Neutrophil (primary cell): ENCODE measurements at regions not wholly inside any gene's neighbourhood (a gene's known extent, or its start where the extent isn't known, plus 50 kb on each side); places are given as distances from the start of the nearest gene placed in this dataset.
"Not testable (repeated sequence)": the region's sequence is repeated elsewhere in the genome, so short reads cannot be mapped to it uniquely, and the experiment has no call there.

Experiments
- H3K27ac ChIP-seq: fragments of 200-600 bp; sonication (generic); 2 replicates; pipeline ENCODE4 v1.5.1; 2016; ENCODE audit warnings: mild to moderate bottlenecking, moderate library complexity
- H3K27me3 ChIP-seq: fragments of 200-600 bp; sonication (generic); 2 replicates; pipeline ENCODE4 v1.6.0; 2016; ENCODE audit warnings: mild to moderate bottlenecking
- H3K36me3 ChIP-seq: fragments of 200-600 bp; sonication (generic); 2 replicates; pipeline ENCODE4 v1.5.1; 2017
- H3K4me1 ChIP-seq, 2 experiments: fragments of 200-600 bp in 1 of 2; sonication (generic) in 1 of 2; 1 replicate in 1 of 2; 2 replicates in 1 of 2; pipeline versions ENCODE4 v1.5.1 to v1.6.1; 2013 to 2016; ENCODE audit warnings: low read depth in 1 of 2, low read length in 1 of 2, mild to moderate bottlenecking in 1 of 2, moderate library complexity in 1 of 2; ENCODE audit not compliant: control insufficient read depth in 1 of 2, insufficient read depth in 1 of 2
- H3K4me3 ChIP-seq, 2 experiments: fragments of 200-600 bp in 1 of 2; sonication (generic) in 1 of 2; 1 replicate in 1 of 2; 2 replicates in 1 of 2; pipeline ENCODE4 v1.5.1; 2013 to 2016; ENCODE audit warnings: low read depth in 1 of 2, low read length in 1 of 2, mild to moderate bottlenecking in 1 of 2, moderate library complexity in 1 of 2
- H3K9me3 ChIP-seq: fragments of 200-600 bp; sonication (generic); 2 replicates; pipeline ENCODE4 v1.5.1; 2016
- TF ChIP-seq, protein P1 (sequence below): fragments of 200-600 bp; sonication (generic); IDR thresholded peaks from 2 replicates; pipeline ENCODE4 v1.5.1; 2016; ENCODE audit warnings: antibody characterized with exemption

DNA sequence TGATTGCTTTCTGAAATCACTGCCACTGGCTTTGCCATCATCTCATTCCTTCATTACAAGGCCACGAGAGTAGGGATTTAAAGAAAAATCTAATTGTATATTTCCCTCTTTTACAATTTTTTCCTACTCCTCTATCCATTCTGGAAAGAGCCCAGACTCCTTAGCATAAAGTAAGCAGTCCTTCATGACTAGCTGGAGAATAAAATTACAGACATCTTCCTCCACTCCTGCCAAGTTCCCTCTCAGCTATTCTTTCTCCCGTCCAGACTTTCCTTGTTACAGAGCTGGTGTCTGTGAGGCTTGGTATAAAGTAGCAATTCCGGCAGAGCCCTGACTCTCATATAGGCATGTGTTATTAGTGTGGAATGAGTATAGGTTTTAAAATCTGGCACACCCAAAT lies 806.8 kb downstream of the PLCL1 start:
- TF ChIP-seq, protein P1, sequence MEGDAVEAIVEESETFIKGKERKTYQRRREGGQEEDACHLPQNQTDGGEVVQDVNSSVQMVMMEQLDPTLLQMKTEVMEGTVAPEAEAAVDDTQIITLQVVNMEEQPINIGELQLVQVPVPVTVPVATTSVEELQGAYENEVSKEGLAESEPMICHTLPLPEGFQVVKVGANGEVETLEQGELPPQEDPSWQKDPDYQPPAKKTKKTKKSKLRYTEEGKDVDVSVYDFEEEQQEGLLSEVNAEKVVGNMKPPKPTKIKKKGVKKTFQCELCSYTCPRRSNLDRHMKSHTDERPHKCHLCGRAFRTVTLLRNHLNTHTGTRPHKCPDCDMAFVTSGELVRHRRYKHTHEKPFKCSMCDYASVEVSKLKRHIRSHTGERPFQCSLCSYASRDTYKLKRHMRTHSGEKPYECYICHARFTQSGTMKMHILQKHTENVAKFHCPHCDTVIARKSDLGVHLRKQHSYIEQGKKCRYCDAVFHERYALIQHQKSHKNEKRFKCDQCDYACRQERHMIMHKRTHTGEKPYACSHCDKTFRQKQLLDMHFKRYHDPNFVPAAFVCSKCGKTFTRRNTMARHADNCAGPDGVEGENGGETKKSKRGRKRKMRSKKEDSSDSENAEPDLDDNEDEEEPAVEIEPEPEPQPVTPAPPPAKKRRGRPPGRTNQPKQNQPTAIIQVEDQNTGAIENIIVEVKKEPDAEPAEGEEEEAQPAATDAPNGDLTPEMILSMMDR = no peak
- no peaks in the 10 kb centered on the region for H3K9me3 ChIP-seq
- no peak overlapping the region for H3K4me3 ChIP-seq
- H3K27ac ChIP-seq = no peak overlapping the region
- no peaks in the 10 kb centered on the region for H3K27me3 ChIP-seq
- no peaks in the 10 kb centered on the region for H3K4me1 ChIP-seq
- no peaks in the 10 kb centered on the region for H3K36me3 ChIP-seq

DNA sequence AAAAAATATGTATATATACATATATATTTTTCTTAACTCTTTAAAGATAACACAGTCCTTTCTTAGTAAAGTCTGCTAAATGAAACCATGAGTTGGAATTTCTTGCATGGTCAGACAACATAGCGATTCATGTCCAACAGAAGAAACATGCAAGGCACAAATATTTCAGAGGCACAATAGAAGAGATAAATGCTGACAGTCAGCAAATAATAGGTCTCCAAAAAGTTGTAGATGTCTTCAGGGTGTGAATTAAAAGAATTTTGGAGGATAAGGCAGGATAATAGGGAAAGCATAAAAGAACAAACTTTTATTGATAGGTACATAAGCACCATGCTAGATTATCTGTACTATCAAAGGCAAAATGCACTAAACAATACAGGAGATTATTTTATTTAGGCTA lies 800.2 kb downstream of the PLCL1 start:
- TF ChIP-seq, protein P1 = no peak
- H3K4me1 ChIP-seq = no peaks in the 10 kb centered on the region
- H3K27ac ChIP-seq = no peak overlapping the region
- no peaks in the 10 kb centered on the region for H3K9me3 ChIP-seq
- H3K36me3 ChIP-seq = no peaks in the 10 kb centered on the region
- H3K4me3 ChIP-seq = no peak overlapping the region
- no peaks in the 10 kb centered on the region for H3K27me3 ChIP-seq

DNA sequence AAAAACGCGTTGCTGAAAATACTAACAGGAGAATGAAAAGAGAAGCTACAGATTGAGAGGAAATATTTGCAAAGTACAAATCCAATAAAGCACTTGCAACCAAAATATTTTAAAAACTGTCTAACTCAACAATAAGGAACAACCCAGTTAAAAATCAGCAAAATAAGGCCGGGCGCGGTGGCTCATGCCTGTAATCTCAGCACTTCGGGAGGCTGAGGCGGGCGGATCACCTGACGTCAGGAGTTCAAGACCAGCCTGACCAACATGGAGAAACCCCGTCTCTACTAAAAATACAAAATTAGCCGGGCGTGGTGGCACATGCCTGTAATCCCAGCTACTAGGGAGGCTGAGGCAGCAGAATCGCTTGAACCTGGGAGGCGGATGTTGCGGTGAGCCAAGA lies 798.6 kb downstream of the PLCL1 start:
- not testable (repeated sequence) for H3K9me3 ChIP-seq, H3K36me3 ChIP-seq, H3K4me3 ChIP-seq, H3K27ac ChIP-seq, H3K27me3 ChIP-seq, H3K4me1 ChIP-seq

DNA sequence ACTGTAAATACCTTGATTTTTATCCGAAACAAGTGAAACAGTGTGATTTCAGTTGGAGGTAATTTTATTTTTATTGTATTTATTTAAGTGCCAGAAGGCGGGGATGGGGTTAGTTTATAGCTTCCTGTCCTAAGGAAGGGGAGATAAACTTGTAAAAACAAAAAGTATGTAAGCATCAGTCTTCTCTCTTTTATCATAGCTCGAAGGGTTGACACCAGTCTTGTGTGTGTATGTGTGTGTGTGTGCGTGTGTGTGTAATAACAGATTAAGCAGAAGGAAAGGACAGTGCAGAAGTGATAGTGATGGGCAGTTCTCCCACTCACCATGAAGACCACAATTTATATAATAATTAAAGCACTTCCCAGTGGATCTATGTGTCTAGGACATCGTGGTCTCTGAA lies 793.3 kb downstream of the PLCL1 start:
- no peaks in the 10 kb centered on the region for H3K9me3 ChIP-seq
- H3K27ac ChIP-seq = no peak overlapping the region
- no peaks in the 10 kb centered on the region for H3K36me3 ChIP-seq
- TF ChIP-seq, protein P1 = no peak
- no peaks in the 10 kb centered on the region for H3K27me3 ChIP-seq
- no peaks in the 10 kb centered on the region for H3K4me1 ChIP-seq
- H3K4me3 ChIP-seq = no peak overlapping the region

DNA sequence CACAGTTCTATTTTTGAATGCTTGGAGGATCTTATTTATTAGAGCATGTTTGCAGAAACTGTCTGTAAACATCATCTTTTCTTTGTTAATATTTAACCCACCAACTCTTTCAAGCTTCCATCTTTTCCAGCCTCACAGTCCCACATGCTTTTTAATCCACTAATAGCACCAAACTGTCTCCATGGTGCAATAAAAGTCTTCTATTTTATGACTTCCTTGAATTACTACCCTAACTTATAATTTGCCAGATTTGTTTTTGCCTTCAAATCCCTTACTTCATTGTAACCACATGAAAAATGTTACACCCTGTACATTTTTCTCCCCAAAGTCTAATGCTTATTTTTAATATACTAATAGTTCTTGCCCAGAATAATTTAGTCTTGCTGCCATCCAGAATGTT lies 792.6 kb downstream of the PLCL1 start:
- H3K27ac ChIP-seq = no peak overlapping the region
- no peaks in the 10 kb centered on the region for H3K4me1 ChIP-seq
- H3K27me3 ChIP-seq = no peaks in the 10 kb centered on the region
- no peaks in the 10 kb centered on the region for H3K9me3 ChIP-seq
- no peaks in the 10 kb centered on the region for H3K36me3 ChIP-seq
- TF ChIP-seq, protein P1 = no peak
- no peak overlapping the region for H3K4me3 ChIP-seq

DNA sequence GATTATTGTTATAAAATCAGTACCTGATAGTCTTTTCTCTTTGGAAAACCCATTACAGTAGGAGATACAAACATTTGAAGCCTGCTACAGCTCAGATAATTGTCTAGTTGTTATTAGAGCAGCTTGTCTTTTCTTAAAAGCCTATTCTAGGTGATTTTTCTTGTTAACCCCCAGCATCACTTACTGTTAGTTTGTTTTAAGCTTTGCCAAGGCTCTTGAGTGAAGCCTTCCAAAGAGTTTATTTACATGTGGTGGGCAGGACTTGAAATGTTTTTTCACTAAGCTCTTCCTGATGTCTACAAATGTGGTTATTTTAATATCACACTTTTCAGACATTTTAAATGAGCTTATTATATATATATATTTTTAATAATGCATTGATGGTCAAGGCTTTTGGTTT lies 791.3 kb downstream of the PLCL1 start:
- H3K27ac ChIP-seq = no peak overlapping the region
- no peaks in the 10 kb centered on the region for H3K9me3 ChIP-seq
- TF ChIP-seq, protein P1 = no peak
- no peaks in the 10 kb centered on the region for H3K4me1 ChIP-seq
- no peak overlapping the region for H3K4me3 ChIP-seq
- no peaks in the 10 kb centered on the region for H3K36me3 ChIP-seq
- H3K27me3 ChIP-seq = no peaks in the 10 kb centered on the region
